Lung (tissue), 11 donors: ENCODE measurements at regions not wholly inside any gene's neighbourhood (a gene's known extent, or its start where the extent isn't known, plus 50 kb on each side); places are given as distances from the start of the nearest gene placed in this dataset.
"Not testable (repeated sequence)": the region's sequence is repeated elsewhere in the genome, so short reads cannot be mapped to it uniquely, and the experiment has no call there.

Experiments
- ATAC-seq: fragments of 200-7000 bp; cut with Tn5 transposase; one replicate; pipeline ENCODE4 v1.9.1; 2020; ENCODE audit warnings: moderate number of reproducible peaks; ENCODE audit not compliant: insufficient read depth, low FRiP score
- DNase-seq, 3 donors: peaks; one replicate each; pipeline ENCODE4 v3.0.0-alpha.2; 2013 to 2017
- H3K27ac ChIP-seq, 2 donors: one replicate each; pipeline ENCODE4 v1.5.1; 2013; ENCODE audit warnings: mild to moderate bottlenecking in 2 of 2, moderate library complexity in 2 of 2, control low read depth in 1 of 2, inconsistent platforms in 1 of 2, low read depth in 1 of 2, low read length in 1 of 2
- H3K27me3 ChIP-seq, 3 donors: one replicate each; pipeline ENCODE4 v1.5.1; 2013; ENCODE audit warnings: low read length in 2 of 3; ENCODE audit not compliant: control insufficient read depth in 3 of 3, insufficient read depth in 3 of 3
- H3K36me3 ChIP-seq, 4 donors: one replicate each; pipeline ENCODE4 v1.5.1; 2013; ENCODE audit warnings: low read length in 4 of 4, mild to moderate bottlenecking in 1 of 4, moderate library complexity in 1 of 4; ENCODE audit not compliant: control insufficient read depth in 4 of 4, insufficient read depth in 4 of 4
- H3K4me1 ChIP-seq, 5 donors: one replicate each; pipeline ENCODE4 v1.5.1; 2013; ENCODE audit warnings: low read length in 5 of 5, mild to moderate bottlenecking in 2 of 5, moderate library complexity in 1 of 5; ENCODE audit not compliant: control insufficient read depth in 5 of 5, insufficient read depth in 5 of 5
- H3K4me3 ChIP-seq: one replicate; pipeline ENCODE4 v1.5.1; 2013; ENCODE audit warnings: mild to moderate bottlenecking, control low read depth, moderate library complexity
- H3K9ac ChIP-seq, 2 donors: one replicate each; pipeline ENCODE4 v1.5.1; 2013; ENCODE audit warnings: low read length in 2 of 2, control low read depth in 1 of 2; ENCODE audit not compliant: insufficient read depth in 1 of 2
- H3K9me3 ChIP-seq, 4 donors: one replicate each; pipeline ENCODE4 v1.5.1; 2013; ENCODE audit warnings: low read length in 3 of 4, mild to moderate bottlenecking in 1 of 4, moderate library complexity in 1 of 4; ENCODE audit not compliant: control insufficient read depth in 4 of 4, insufficient read depth in 3 of 4
- WGBS, 2 donors: extraction: QIAGEN DNeasy Blood & Tissue Kit; methylation state at CpG; one replicate each; pipeline ENCODE4 v1.1.7; 2013; 5-methylcytosine and 5-hydroxymethylcytosine counted together
- TF ChIP-seq, protein P1 (sequence below): IDR thresholded peaks from 2 replicates; pipeline ENCODE4 v1.5.1; 2012; ENCODE audit warnings: mild to moderate bottlenecking; ENCODE audit errors: control extremely low read depth, extremely low read depth
- donor health status: control.
- donor health status: control.
- donor health status: Bipolar disorder and iron deficiency.
- donor health status: healthy.
- donor health status: DM: yes; HTN: yes; CAD: no.

DNA sequence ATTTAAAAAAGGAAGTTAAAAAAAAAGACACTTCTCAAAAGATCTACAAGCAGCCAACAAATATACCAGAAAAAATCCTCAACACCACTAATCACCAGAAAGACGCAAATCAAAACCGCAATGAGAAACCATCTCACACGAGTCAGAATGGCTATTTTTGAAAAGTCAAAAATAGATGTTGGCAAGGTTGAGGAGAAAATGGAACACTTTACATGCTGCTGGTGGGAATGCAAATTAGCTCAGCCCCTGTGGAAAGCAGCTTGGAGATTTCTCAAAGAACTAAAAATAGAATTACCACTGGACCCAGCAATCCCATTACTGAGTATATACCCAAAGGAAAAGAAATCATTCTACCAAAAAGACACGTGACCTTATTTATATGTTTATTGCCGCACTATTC lies 574.7 kb upstream of the ADAMTS9 start:
- no peak overlapping the region for H3K9ac ChIP-seq
- H3K4me3 ChIP-seq = no peak overlapping the region
- 77 to 88% methylated on average over 5 of the region's 5 CpGs for WGBS, 2 donors
- ATAC-seq (no peak), DNase-seq (no peak)
- no peaks in the 10 kb centered on the region for H3K36me3 ChIP-seq
- no peaks in the 10 kb centered on the region for H3K27me3 ChIP-seq
- no peaks in the 10 kb centered on the region for H3K9me3 ChIP-seq
- H3K4me1 ChIP-seq = peaks cover 0 to 8% (median 4%) of the 10 kb centered on the region in 5 donors
- no peak overlapping the region for H3K27ac ChIP-seq
- TF ChIP-seq, protein P1, sequence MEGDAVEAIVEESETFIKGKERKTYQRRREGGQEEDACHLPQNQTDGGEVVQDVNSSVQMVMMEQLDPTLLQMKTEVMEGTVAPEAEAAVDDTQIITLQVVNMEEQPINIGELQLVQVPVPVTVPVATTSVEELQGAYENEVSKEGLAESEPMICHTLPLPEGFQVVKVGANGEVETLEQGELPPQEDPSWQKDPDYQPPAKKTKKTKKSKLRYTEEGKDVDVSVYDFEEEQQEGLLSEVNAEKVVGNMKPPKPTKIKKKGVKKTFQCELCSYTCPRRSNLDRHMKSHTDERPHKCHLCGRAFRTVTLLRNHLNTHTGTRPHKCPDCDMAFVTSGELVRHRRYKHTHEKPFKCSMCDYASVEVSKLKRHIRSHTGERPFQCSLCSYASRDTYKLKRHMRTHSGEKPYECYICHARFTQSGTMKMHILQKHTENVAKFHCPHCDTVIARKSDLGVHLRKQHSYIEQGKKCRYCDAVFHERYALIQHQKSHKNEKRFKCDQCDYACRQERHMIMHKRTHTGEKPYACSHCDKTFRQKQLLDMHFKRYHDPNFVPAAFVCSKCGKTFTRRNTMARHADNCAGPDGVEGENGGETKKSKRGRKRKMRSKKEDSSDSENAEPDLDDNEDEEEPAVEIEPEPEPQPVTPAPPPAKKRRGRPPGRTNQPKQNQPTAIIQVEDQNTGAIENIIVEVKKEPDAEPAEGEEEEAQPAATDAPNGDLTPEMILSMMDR = no peak

DNA sequence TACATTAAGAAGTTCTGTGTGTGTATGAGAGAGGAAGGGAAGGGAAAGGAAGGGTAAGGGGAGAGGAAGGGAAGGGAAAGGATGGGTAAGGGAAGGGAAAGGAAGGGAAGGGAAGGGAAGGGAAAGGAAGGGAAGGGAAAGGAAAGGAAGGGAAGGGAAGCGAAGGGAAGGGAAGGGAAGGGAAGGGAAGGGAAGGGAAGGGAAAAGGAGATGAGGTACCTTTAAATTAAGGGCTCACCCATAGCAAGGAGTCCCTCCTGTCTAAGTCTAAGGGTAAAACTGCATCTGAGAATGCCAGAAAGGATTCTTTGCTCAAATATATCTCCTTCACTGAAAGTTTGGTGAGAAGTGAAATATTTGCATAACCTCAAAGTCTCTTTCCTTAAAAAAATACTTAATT lies 572.1 kb upstream of the ADAMTS9 start:
- Histone ChIP-seq H3K4me3 (no peak overlapping the region), H3K36me3 (no peaks in the 10 kb centered on the region), H3K27ac (no peak overlapping the region), H3K9ac (no peak overlapping the region), H3K4me1 (peaks cover 0 to 8% (median 4%) of the 10 kb centered on the region in 5 donors), H3K9me3 (no peaks in the 10 kb centered on the region), H3K27me3 (no peaks in the 10 kb centered on the region)
- ATAC-seq = no peak
- DNase-seq = no peak
- WGBS, 2 donors = 58 to 75% methylated on average over 1 of the region's 1 CpG
- TF ChIP-seq, protein P1 = no peak

DNA sequence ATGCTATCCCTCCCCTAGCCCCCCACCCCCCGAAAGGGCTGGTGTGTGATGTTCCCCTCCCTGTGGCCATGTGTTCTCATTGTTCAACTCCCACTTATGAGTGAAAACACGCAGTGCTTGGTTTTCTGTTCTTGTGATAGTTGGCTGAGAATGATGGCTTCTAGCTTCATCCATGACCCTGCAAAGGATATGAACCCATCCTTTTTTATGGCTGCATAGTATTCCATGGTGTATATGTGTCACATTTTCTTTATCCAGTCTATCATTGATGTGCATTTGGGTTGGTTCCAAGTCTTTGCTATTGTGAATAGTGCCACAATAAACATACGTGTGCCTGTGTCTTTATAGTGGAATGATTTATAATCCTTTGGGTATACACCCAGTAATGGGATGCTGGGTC lies 565.1 kb upstream of the ADAMTS9 start:
- not testable (repeated sequence) for H3K9ac ChIP-seq, H3K27ac ChIP-seq, H3K36me3 ChIP-seq, H3K4me1 ChIP-seq, H3K27me3 ChIP-seq, DNase-seq, H3K4me3 ChIP-seq, H3K9me3 ChIP-seq, ATAC-seq
- 86 to 95% methylated on average over 3 of the region's 3 CpGs for WGBS, 2 donors

DNA sequence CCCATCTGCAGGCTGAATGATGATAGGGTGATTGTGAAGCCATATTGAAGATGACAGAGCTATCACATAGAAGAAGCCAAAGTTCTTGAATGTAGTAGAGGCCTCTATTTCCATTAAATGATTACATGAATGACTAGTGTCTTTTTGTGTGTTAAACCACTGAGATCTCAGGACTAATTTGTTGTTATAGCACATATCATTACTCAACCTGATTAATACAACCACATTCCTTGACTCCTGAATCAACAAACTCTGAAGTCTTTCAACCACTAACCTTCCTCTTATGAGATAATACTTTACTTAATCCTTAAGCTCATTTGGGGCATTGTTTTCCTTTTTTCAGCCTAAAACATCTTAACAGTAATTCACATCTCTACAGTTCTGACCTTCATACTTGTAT lies 564.5 kb upstream of the ADAMTS9 start:
- TF ChIP-seq, protein P1 = no peak

More for the DNA sequence above, 564.5 kb upstream of the ADAMTS9 start:
- Histone ChIP-seq H3K9ac (no peak overlapping the region), H3K9me3 (no peaks in the 10 kb centered on the region), H3K4me1 (no peaks in the 10 kb centered on the region), H3K4me3 (no peak overlapping the region), H3K27me3 (no peaks in the 10 kb centered on the region), H3K27ac (no peak overlapping the region), H3K36me3 (no peaks in the 10 kb centered on the region)
- ATAC-seq (no peak), DNase-seq (no peak)
